H1 (cell line): ENCODE measurements at regions not wholly inside any gene's neighbourhood (a gene's known extent, or its start where the extent isn't known, plus 50 kb on each side); places are given as distances from the start of the nearest gene placed in this dataset.

Experiments
- BACH1 ChIP-seq: IDR thresholded peaks from 2 replicates; pipeline ENCODE4 v1.6.1; 2012; ENCODE audit warnings: low read length, improper control_type of control experiment
- PHF8 ChIP-seq: fragments of 200-600 bp; sonication (generic); conservative IDR thresholded peaks from 2 replicates; pipeline ENCODE4 v1.7.1; 2012; ENCODE audit warnings: low read depth, mild to moderate bottlenecking, inconsistent platforms, low read length, moderate library complexity
- TF ChIP-seq, protein P1 (sequence below): fragments of 300-600 bp; sonication (generic); IDR thresholded peaks from 2 replicates; pipeline ENCODE4 v1.7.1; 2012; ENCODE audit warnings: low read length, moderate library complexity, mild to moderate bottlenecking, inconsistent platforms; ENCODE audit not compliant: insufficient replicate concordance
- TF ChIP-seq, protein P2 (sequence below): IDR thresholded peaks from 2 replicates; pipeline ENCODE4 v1.6.1; 2011; ENCODE audit warnings: low read length, improper control_type of control experiment
- TF ChIP-seq, protein P3 (sequence below): IDR thresholded peaks from 2 replicates; pipeline ENCODE4 v1.6.1; 2011; ENCODE audit warnings: low read depth, mild to moderate bottlenecking, low read length; ENCODE audit not compliant: insufficient read depth

DNA sequence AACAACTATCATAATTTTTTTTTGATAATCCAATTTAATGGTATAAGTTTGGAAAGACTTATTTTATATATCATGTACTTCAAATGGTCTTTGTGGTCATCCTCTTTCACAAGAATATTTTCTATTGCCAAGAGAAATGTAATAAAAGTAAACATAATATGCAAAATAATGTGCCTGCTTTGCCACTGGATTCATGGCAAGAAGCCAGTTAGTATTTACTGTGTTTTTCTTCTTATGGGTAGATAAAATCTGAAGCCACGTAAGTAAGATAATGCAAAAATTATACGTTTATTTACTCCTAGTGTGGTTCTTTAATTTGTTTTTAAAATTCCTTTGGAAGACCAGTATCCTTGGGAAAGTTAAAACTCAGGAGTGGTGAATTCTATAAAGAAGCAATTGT, 258.5 kb downstream of the ARL4A start (continued):
- TF ChIP-seq, protein P1, sequence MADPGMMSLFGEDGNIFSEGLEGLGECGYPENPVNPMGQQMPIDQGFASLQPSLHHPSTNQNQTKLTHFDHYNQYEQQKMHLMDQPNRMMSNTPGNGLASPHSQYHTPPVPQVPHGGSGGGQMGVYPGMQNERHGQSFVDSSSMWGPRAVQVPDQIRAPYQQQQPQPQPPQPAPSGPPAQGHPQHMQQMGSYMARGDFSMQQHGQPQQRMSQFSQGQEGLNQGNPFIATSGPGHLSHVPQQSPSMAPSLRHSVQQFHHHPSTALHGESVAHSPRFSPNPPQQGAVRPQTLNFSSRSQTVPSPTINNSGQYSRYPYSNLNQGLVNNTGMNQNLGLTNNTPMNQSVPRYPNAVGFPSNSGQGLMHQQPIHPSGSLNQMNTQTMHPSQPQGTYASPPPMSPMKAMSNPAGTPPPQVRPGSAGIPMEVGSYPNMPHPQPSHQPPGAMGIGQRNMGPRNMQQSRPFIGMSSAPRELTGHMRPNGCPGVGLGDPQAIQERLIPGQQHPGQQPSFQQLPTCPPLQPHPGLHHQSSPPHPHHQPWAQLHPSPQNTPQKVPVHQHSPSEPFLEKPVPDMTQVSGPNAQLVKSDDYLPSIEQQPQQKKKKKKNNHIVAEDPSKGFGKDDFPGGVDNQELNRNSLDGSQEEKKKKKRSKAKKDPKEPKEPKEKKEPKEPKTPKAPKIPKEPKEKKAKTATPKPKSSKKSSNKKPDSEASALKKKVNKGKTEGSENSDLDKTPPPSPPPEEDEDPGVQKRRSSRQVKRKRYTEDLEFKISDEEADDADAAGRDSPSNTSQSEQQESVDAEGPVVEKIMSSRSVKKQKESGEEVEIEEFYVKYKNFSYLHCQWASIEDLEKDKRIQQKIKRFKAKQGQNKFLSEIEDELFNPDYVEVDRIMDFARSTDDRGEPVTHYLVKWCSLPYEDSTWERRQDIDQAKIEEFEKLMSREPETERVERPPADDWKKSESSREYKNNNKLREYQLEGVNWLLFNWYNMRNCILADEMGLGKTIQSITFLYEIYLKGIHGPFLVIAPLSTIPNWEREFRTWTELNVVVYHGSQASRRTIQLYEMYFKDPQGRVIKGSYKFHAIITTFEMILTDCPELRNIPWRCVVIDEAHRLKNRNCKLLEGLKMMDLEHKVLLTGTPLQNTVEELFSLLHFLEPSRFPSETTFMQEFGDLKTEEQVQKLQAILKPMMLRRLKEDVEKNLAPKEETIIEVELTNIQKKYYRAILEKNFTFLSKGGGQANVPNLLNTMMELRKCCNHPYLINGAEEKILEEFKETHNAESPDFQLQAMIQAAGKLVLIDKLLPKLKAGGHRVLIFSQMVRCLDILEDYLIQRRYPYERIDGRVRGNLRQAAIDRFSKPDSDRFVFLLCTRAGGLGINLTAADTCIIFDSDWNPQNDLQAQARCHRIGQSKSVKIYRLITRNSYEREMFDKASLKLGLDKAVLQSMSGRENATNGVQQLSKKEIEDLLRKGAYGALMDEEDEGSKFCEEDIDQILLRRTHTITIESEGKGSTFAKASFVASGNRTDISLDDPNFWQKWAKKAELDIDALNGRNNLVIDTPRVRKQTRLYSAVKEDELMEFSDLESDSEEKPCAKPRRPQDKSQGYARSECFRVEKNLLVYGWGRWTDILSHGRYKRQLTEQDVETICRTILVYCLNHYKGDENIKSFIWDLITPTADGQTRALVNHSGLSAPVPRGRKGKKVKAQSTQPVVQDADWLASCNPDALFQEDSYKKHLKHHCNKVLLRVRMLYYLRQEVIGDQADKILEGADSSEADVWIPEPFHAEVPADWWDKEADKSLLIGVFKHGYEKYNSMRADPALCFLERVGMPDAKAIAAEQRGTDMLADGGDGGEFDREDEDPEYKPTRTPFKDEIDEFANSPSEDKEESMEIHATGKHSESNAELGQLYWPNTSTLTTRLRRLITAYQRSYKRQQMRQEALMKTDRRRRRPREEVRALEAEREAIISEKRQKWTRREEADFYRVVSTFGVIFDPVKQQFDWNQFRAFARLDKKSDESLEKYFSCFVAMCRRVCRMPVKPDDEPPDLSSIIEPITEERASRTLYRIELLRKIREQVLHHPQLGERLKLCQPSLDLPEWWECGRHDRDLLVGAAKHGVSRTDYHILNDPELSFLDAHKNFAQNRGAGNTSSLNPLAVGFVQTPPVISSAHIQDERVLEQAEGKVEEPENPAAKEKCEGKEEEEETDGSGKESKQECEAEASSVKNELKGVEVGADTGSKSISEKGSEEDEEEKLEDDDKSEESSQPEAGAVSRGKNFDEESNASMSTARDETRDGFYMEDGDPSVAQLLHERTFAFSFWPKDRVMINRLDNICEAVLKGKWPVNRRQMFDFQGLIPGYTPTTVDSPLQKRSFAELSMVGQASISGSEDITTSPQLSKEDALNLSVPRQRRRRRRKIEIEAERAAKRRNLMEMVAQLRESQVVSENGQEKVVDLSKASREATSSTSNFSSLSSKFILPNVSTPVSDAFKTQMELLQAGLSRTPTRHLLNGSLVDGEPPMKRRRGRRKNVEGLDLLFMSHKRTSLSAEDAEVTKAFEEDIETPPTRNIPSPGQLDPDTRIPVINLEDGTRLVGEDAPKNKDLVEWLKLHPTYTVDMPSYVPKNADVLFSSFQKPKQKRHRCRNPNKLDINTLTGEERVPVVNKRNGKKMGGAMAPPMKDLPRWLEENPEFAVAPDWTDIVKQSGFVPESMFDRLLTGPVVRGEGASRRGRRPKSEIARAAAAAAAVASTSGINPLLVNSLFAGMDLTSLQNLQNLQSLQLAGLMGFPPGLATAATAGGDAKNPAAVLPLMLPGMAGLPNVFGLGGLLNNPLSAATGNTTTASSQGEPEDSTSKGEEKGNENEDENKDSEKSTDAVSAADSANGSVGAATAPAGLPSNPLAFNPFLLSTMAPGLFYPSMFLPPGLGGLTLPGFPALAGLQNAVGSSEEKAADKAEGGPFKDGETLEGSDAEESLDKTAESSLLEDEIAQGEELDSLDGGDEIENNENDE: no peak
- TF ChIP-seq PHF8 (no peak), BACH1 (no peak)
- TF ChIP-seq, protein P2, sequence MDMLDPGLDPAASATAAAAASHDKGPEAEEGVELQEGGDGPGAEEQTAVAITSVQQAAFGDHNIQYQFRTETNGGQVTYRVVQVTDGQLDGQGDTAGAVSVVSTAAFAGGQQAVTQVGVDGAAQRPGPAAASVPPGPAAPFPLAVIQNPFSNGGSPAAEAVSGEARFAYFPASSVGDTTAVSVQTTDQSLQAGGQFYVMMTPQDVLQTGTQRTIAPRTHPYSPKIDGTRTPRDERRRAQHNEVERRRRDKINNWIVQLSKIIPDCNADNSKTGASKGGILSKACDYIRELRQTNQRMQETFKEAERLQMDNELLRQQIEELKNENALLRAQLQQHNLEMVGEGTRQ: no peak
- TF ChIP-seq, protein P3, sequence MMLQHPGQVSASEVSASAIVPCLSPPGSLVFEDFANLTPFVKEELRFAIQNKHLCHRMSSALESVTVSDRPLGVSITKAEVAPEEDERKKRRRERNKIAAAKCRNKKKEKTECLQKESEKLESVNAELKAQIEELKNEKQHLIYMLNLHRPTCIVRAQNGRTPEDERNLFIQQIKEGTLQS: no peak
